GM10266 (cell line): ENCODE measurements at regions not wholly inside any gene's neighbourhood (a gene's known extent, or its start where the extent isn't known, plus 50 kb on each side); places are given as distances from the start of the nearest gene placed in this dataset.

ENCODE experiments used
- DNase-seq: peaks from one replicate; pipeline ENCODE4 v3.0.0; 2012; ENCODE audit errors: extremely low spot score
- CTCF ChIP-seq: IDR thresholded peaks from 2 replicates; pipeline ENCODE4 v1.5.1; 2012; ENCODE audit warnings: mild to moderate bottlenecking, low read depth; ENCODE audit not compliant: control insufficient read depth, insufficient read depth; ENCODE audit errors: missing control alignments

GRCh38 chr3:107297597-107297996 lies 79.6 kb upstream of the CCDC54 start:
- no peak for TF ChIP-seq CTCF
- DNase-seq, result no peak

GRCh38 chr3:107307205-107307604 lies 70.0 kb upstream of the CCDC54 start:
- no peak for DNase-seq
- TF ChIP-seq CTCF, result no peak

- DNase-seq, result no peak
Measured at GRCh38 chr3:107308716-107309115, 68.5 kb upstream of the CCDC54 start.

GRCh38 chr3:107309312-107309711 lies 67.9 kb upstream of the CCDC54 start:
- TF ChIP-seq CTCF, result no peak
- DNase-seq, result no peak

More at GRCh38 chr3:107308716-107309115, 68.5 kb upstream of the CCDC54 start:
- TF ChIP-seq CTCF, result no peak

- TF ChIP-seq CTCF, result no peak
- no peak for DNase-seq
Measured at GRCh38 chr3:107313711-107314110, 63.5 kb upstream of the CCDC54 start.

- no peak for TF ChIP-seq CTCF
- no peak for DNase-seq
Measured at GRCh38 chr3:107315141-107315540, 62.1 kb upstream of the CCDC54 start.

- no peak for DNase-seq
Measured at GRCh38 chr3:107323723-107324122, 53.5 kb upstream of the CCDC54 start.

More at GRCh38 chr3:107323723-107324122, 53.5 kb upstream of the CCDC54 start:
- no peak for TF ChIP-seq CTCF
